NCI-H128 (cell line): ENCODE measurements at regions not wholly inside any gene's neighbourhood (a gene's known extent, or its start where the extent isn't known, plus 50 kb on each side); places are given as distances from the start of the nearest gene placed in this dataset.

ENCODE experiments used
- DNase-seq: peaks from one replicate; lab custom pipeline; 2025; ENCODE audit not compliant: unreplicated experiment; lab: John Stamatoyannopoulos, UW

GRCh38 chr6:132972254-132972653, 157.9 kb downstream of the RPS12 start:
- DNase-seq = no peak

- DNase-seq = no peak
Observed at GRCh38 chr6:132972971-132973370, 158.6 kb downstream of the RPS12 start.

- no peak for DNase-seq
Observed at GRCh38 chr6:132973514-132973993, 159.2 kb downstream of the RPS12 start.

GRCh38 chr6:132974122-132974521, 159.8 kb downstream of the RPS12 start:
- no peak for DNase-seq

GRCh38 chr6:132977413-132977812, 163.0 kb downstream of the RPS12 start:
- no peak for DNase-seq

GRCh38 chr6:132978685-132979084, 164.3 kb downstream of the RPS12 start:
- DNase-seq = no peak

- no peak for DNase-seq
Observed at GRCh38 chr6:132993738-132994137, 179.4 kb downstream of the RPS12 start.

- no peak for DNase-seq
Observed at GRCh38 chr6:132995009-132995408, 180.6 kb downstream of the RPS12 start.

- DNase-seq = no peak
Observed at GRCh38 chr6:132995432-132995831, 181.1 kb downstream of the RPS12 start.

- no peak for DNase-seq
Observed at GRCh38 chr6:132998418-132998817, 184.0 kb downstream of the RPS12 start.

- no peak for DNase-seq
Observed at GRCh38 chr6:133001040-133001565, 186.7 kb downstream of the RPS12 start.

GRCh38 chr6:133004304-133004884, 190.0 kb downstream of the RPS12 start:
- no peak for DNase-seq

GRCh38 chr6:133012774-133013173, 198.4 kb downstream of the RPS12 start:
- no peak for DNase-seq

- no peak for DNase-seq
Observed at GRCh38 chr6:133016631-133017030, 202.3 kb downstream of the RPS12 start.

GRCh38 chr6:133017581-133017980, 203.2 kb downstream of the RPS12 start:
- DNase-seq = no peak

GRCh38 chr6:133026705-133027104, 212.3 kb downstream of the RPS12 start:
- DNase-seq = no peak

GRCh38 chr6:133033263-133033662, 207.9 kb upstream of the EYA4 start:
- DNase-seq = no peak

- no peak for DNase-seq
Observed at GRCh38 chr6:133034509-133035206, 206.5 kb upstream of the EYA4 start.

- no peak for DNase-seq
Observed at GRCh38 chr6:133040094-133040802, 200.9 kb upstream of the EYA4 start.

- no peak for DNase-seq
Observed at GRCh38 chr6:133040803-133041419, 200.2 kb upstream of the EYA4 start.

GRCh38 chr6:133042550-133043120, 198.5 kb upstream of the EYA4 start:
- DNase-seq = no peak
